Testis (tissue), 2 donors: ENCODE measurements at regions not wholly inside any gene's neighbourhood (a gene's known extent, or its start where the extent isn't known, plus 50 kb on each side); places are given as distances from the start of the nearest gene placed in this dataset.

Experiments used
- POLR2A ChIP-seq: fragments of 450-650 bp; IDR thresholded peaks from one replicate; pipeline ENCODE4 v1.6.1; 2017; ENCODE audit warnings: antibody characterized with exemption, mild to moderate bottlenecking, moderate library complexity
- TF ChIP-seq, protein P1 (sequence below), 3 experiments: fragments of 450-650 bp in 2 of 3; fragments of 200-600 bp in 1 of 3; sonication (generic) in 1 of 3; IDR thresholded peaks; one replicate each; pipeline ENCODE4 v1.5.1; 2016 to 2019; ENCODE audit warnings: antibody characterized with exemption in 3 of 3, mild to moderate bottlenecking in 2 of 3, moderate library complexity in 1 of 3

DNA sequence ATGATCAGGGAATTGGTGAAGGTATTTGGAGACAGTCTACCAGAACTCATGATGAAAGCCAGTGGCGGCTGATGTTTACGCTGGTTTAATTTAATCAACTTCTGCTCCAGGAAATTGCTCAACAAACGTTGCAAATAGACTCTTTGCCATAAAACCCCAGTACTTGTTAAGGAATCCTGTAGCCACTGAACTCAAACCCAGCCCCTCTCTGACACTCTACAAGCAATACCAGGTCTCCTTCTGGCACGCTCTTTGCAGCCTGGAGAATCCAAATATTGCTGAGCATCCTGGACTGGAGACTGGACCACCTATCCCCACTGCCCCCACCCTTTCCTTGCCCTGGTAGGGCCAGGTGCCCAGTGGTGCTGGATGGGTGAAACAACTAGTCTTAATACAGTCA, 308.2 kb downstream of the FBXO15 start:
- TF ChIP-seq, protein P1, sequence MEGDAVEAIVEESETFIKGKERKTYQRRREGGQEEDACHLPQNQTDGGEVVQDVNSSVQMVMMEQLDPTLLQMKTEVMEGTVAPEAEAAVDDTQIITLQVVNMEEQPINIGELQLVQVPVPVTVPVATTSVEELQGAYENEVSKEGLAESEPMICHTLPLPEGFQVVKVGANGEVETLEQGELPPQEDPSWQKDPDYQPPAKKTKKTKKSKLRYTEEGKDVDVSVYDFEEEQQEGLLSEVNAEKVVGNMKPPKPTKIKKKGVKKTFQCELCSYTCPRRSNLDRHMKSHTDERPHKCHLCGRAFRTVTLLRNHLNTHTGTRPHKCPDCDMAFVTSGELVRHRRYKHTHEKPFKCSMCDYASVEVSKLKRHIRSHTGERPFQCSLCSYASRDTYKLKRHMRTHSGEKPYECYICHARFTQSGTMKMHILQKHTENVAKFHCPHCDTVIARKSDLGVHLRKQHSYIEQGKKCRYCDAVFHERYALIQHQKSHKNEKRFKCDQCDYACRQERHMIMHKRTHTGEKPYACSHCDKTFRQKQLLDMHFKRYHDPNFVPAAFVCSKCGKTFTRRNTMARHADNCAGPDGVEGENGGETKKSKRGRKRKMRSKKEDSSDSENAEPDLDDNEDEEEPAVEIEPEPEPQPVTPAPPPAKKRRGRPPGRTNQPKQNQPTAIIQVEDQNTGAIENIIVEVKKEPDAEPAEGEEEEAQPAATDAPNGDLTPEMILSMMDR (IDR thresholded peaks at IDR 0.05), result no peak
- no peak for TF ChIP-seq POLR2A
